ENCODE measurements at regions not wholly inside any gene's neighbourhood (a gene's known extent, or its start where the extent isn't known, plus 50 kb on each side); places are given as distances from the start of the nearest gene placed in this dataset.

- TF ChIP-seq, protein P1, sequence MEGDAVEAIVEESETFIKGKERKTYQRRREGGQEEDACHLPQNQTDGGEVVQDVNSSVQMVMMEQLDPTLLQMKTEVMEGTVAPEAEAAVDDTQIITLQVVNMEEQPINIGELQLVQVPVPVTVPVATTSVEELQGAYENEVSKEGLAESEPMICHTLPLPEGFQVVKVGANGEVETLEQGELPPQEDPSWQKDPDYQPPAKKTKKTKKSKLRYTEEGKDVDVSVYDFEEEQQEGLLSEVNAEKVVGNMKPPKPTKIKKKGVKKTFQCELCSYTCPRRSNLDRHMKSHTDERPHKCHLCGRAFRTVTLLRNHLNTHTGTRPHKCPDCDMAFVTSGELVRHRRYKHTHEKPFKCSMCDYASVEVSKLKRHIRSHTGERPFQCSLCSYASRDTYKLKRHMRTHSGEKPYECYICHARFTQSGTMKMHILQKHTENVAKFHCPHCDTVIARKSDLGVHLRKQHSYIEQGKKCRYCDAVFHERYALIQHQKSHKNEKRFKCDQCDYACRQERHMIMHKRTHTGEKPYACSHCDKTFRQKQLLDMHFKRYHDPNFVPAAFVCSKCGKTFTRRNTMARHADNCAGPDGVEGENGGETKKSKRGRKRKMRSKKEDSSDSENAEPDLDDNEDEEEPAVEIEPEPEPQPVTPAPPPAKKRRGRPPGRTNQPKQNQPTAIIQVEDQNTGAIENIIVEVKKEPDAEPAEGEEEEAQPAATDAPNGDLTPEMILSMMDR (IDR thresholded peaks at IDR 0.05) = no peak
- TF ChIP-seq EP300 (IDR thresholded peaks at IDR 0.05) (no peak), POLR2A (IDR thresholded peaks at IDR 0.05) (no peak)
Observed at GRCh38 chr17:65468321-65468720, 93.1 kb downstream of the AXIN2 start.

Data from ovary (tissue), 3 donors.